Hepatocyte (in vitro differentiated cells): ENCODE measurements at regions not wholly inside any gene's neighbourhood (a gene's known extent, or its start where the extent isn't known, plus 50 kb on each side); places are given as distances from the start of the nearest gene placed in this dataset.

Experiments used
- CTCF ChIP-seq: fragments of 200-600 bp; sonication (generic); IDR thresholded peaks from 2 replicates; pipeline ENCODE4 v1.5.1; 2016; ENCODE audit warnings: antibody characterized with exemption, mild to moderate bottlenecking; ENCODE audit not compliant: poor library complexity
- EZH2 ChIP-seq: fragments of 200-600 bp; sonication (generic); IDR thresholded peaks from 2 replicates; pipeline ENCODE4 v1.6.1; 2016; ENCODE audit warnings: antibody characterized with exemption, mild to moderate bottlenecking, borderline replicate concordance
- EZH2phosphoT487 ChIP-seq: fragments of 200-600 bp; sonication (generic); IDR thresholded peaks from one replicate; pipeline ENCODE4 v1.6.1; 2018; ENCODE audit warnings: antibody characterized with exemption, mild to moderate bottlenecking, low read depth, moderate library complexity; ENCODE audit not compliant: unreplicated experiment, severe bottlenecking

DNA sequence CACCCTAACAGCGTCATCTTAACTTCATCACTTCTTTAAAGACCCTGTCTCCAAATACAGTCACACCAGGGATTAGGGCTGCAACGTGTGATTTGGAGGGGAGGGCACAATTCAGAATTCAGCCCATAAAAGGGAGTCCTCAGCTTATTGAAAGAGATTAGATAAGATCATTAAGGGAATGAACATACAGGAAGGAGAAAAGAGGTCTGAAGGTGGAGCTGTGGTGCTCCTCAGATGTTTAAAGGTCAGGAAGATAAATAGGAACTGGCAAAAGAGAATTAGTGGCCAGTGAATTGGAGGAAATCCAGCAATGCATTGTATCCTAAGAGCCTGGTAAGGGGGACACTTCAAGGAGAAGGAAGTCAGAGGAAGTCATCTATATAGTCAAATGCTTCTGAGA, 113.5 kb downstream of the PROX1 start:
- TF ChIP-seq CTCF = no peak
- no peak for TF ChIP-seq EZH2phosphoT487
- TF ChIP-seq EZH2 = no peak
